IMR-90 (cell line): ENCODE measurements at regions not wholly inside any gene's neighbourhood (a gene's known extent, or its start where the extent isn't known, plus 50 kb on each side); places are given as distances from the start of the nearest gene placed in this dataset.

Source experiments
- ATAC-seq: fragments of 200-7000 bp; cut with Tn5 transposase; 2 replicates; pipeline ENCODE4 v1.9.1; 2020; ENCODE audit warnings: low read depth, mild to moderate bottlenecking, moderate library complexity
- BruUV-seq: library from RNA; stranded (reverse); fragments of 400-500 nt; replicated peaks from 2 replicates; lab custom pipeline; 2021; lab: Mats Ljungman, UMichigan
- CTCF ChIA-PET: fragments of 300-600 bp; formaldehyde crosslinking; extraction: SDS; loops from one replicate; lab custom pipeline; 2021; ENCODE audit warnings: antibody characterized with exemption; lab: Yijun Ruan, JAX
- POLR2A ChIA-PET: fragments of 300-600 bp; sonication (Branson Sonifier 250); formaldehyde crosslinking; loops from one replicate; lab custom pipeline; 2022; ENCODE audit warnings: antibody characterized with exemption; ENCODE audit not compliant: unreplicated experiment; lab: Charles Lee
- DNase-seq: peaks from one replicate; pipeline ENCODE4 v3.0.0; 2013
- H2AFZ ChIP-seq: replicated peaks from 2 replicates; pipeline ENCODE3; 2013; ENCODE audit warnings: low read length, mild to moderate bottlenecking; ENCODE audit not compliant: poor library complexity
- H2AK5ac ChIP-seq: 2 replicates; pipeline ENCODE4 v1.6.1; 2013; ENCODE audit warnings: low read depth, low read length, inconsistent platforms
- H2AK9ac ChIP-seq: replicated peaks from 2 replicates; pipeline ENCODE3; 2013; ENCODE audit warnings: mild to moderate bottlenecking, low read depth, low read length, moderate library complexity; ENCODE audit not compliant: poor library complexity
- H2BK120ac ChIP-seq: 2 replicates; pipeline ENCODE4 v1.6.1; 2013; ENCODE audit warnings: low read depth, low read length, inconsistent platforms
- H2BK15ac ChIP-seq: 3 replicates; pipeline ENCODE4 v1.6.1; 2013; ENCODE audit warnings: low read depth, low read length, inconsistent platforms
- H2BK20ac ChIP-seq: 2 replicates; pipeline ENCODE4 v1.6.1; 2013; ENCODE audit warnings: low read depth, mild to moderate bottlenecking, inconsistent platforms, low read length, moderate library complexity
- H2BK5ac ChIP-seq: 2 replicates; pipeline ENCODE4 v1.6.1; 2013; ENCODE audit warnings: mild to moderate bottlenecking, low read depth, low read length, inconsistent platforms; ENCODE audit not compliant: poor library complexity, severe bottlenecking
- H3K14ac ChIP-seq: replicated peaks from 2 replicates; pipeline ENCODE4 v1.6.1; 2013; ENCODE audit warnings: low read depth, low read length, inconsistent platforms
- H3K18ac ChIP-seq: 2 replicates; pipeline ENCODE4 v1.6.1; 2013; ENCODE audit warnings: low read depth, low read length, control low read depth
- H3K23ac ChIP-seq: 2 replicates; pipeline ENCODE4 v1.6.1; 2013; ENCODE audit warnings: low read depth, low read length, inconsistent platforms
- H3K27ac ChIP-seq: 2 replicates; pipeline ENCODE4 v1.5.1; 2013; ENCODE audit warnings: mild to moderate bottlenecking, control low read depth, low read length; ENCODE audit not compliant: insufficient read depth
- H3K27me3 ChIP-seq: 2 replicates; pipeline ENCODE4 v1.6.1; 2013; ENCODE audit warnings: low read length; ENCODE audit not compliant: control insufficient read depth, insufficient read depth
- H3K36me3 ChIP-seq: 2 replicates; pipeline ENCODE4 v1.6.1; 2013; ENCODE audit warnings: low read length, mixed read lengths; ENCODE audit not compliant: control insufficient read depth, insufficient read depth
- H3K4ac ChIP-seq: 2 replicates; pipeline ENCODE4 v1.6.1; 2013; ENCODE audit warnings: low read depth, low read length, inconsistent platforms
- H3K4me1 ChIP-seq: 2 replicates; pipeline ENCODE4 v1.6.1; 2013; ENCODE audit warnings: low read length, mixed read lengths; ENCODE audit not compliant: control insufficient read depth, insufficient read depth
- H3K4me2 ChIP-seq: 2 replicates; pipeline ENCODE4 v1.6.1; 2013; ENCODE audit warnings: low read depth, mild to moderate bottlenecking, control low read depth, low read length, moderate library complexity
- H3K4me3 ChIP-seq: 2 replicates; pipeline ENCODE4 v1.5.1; 2013; ENCODE audit warnings: low read depth, mild to moderate bottlenecking, control low read depth, low read length, moderate library complexity; ENCODE audit not compliant: insufficient read depth
- H3K56ac ChIP-seq: 2 replicates; pipeline ENCODE4 v1.6.1; 2013; ENCODE audit warnings: low read length, inconsistent platforms; ENCODE audit not compliant: insufficient read depth; ENCODE audit errors: extremely low read depth
- H3K79me1 ChIP-seq, 2 experiments: 2 replicates each; pipeline ENCODE4 v1.6.1; 2013; ENCODE audit warnings: low read length in 2 of 2, inconsistent platforms in 1 of 2, low read depth in 1 of 2
- H3K9ac ChIP-seq: 2 replicates; pipeline ENCODE4 v1.6.1; 2013; ENCODE audit warnings: low read depth, low read length, control low read depth
- H3K9me1 ChIP-seq: 2 replicates; pipeline ENCODE4 v1.6.1; 2013; ENCODE audit warnings: low read length, inconsistent platforms; ENCODE audit not compliant: insufficient read depth
- H3K9me3 ChIP-seq: 2 replicates; pipeline ENCODE4 v1.6.1; 2013; ENCODE audit warnings: low read length; ENCODE audit not compliant: control insufficient read depth, insufficient read depth
- H4K20me1 ChIP-seq: 2 replicates; pipeline ENCODE4 v1.6.1; 2013; ENCODE audit warnings: low read length, inconsistent platforms; ENCODE audit not compliant: insufficient read depth
- H4K5ac ChIP-seq: 2 replicates; pipeline ENCODE4 v1.6.1; 2013; ENCODE audit warnings: mild to moderate bottlenecking, low read depth, low read length, control low read depth
- H4K8ac ChIP-seq, 2 experiments: 2 replicates each; pipeline ENCODE4 v1.6.1; 2013; ENCODE audit warnings: low read depth in 2 of 2, low read length in 2 of 2, control low read depth in 1 of 2, inconsistent platforms in 1 of 2
- H4K91ac ChIP-seq: 2 replicates; pipeline ENCODE4 v1.6.1; 2013; ENCODE audit warnings: low read depth, low read length, inconsistent platforms; ENCODE audit not compliant: insufficient read depth
- BHLHE40 ChIP-seq: fragments of 150-350 bp; IDR thresholded peaks from 2 replicates; pipeline ENCODE4 v1.6.1; 2016; ENCODE audit warnings: mild to moderate bottlenecking, low read depth, low read length
- CEBPB ChIP-seq: IDR thresholded peaks from 2 replicates; pipeline ENCODE4 v1.6.1; 2012; ENCODE audit warnings: low read depth, low read length, improper control_type of control experiment
- CHD1 ChIP-seq: IDR thresholded peaks from 2 replicates; pipeline ENCODE4 v1.6.1; 2012; ENCODE audit warnings: low read depth, low read length, improper control_type of control experiment
- CTCF ChIP-seq: conservative IDR thresholded peaks from 2 replicates; pipeline ENCODE4 v1.5.1; 2012; ENCODE audit warnings: mild to moderate bottlenecking, low read depth, low read length, improper control_type of control experiment
- ELK1 ChIP-seq: fragments of 150-350 bp; IDR thresholded peaks from 2 replicates; pipeline ENCODE4 v1.6.1; 2016; ENCODE audit warnings: low read depth, mild to moderate bottlenecking, low read length, moderate library complexity, borderline replicate concordance
- FOS ChIP-seq: fragments of 150-350 bp; IDR thresholded peaks from 2 replicates; pipeline ENCODE4 v1.6.1; 2016; ENCODE audit warnings: low read depth, low read length
- MAFK ChIP-seq: IDR thresholded peaks from 2 replicates; pipeline ENCODE4 v1.6.1; 2012; ENCODE audit warnings: low read depth, low read length, improper control_type of control experiment
- MAZ ChIP-seq: IDR thresholded peaks from 2 replicates; pipeline ENCODE4 v1.6.1; 2012; ENCODE audit warnings: low read depth, mild to moderate bottlenecking, low read length, improper control_type of control experiment, moderate library complexity, borderline replicate concordance
- MXI1 ChIP-seq: IDR thresholded peaks from 2 replicates; pipeline ENCODE4 v1.6.1; 2012; ENCODE audit warnings: low read depth, mild to moderate bottlenecking, low read length, moderate library complexity, borderline replicate concordance
- NFE2L2 ChIP-seq: fragments of 150-350 bp; IDR thresholded peaks from 2 replicates; pipeline ENCODE4 v1.6.1; 2016; ENCODE audit warnings: low read depth, mild to moderate bottlenecking, low read length
- POLR2A ChIP-seq: IDR thresholded peaks from 2 replicates; pipeline ENCODE4 v1.6.1; 2012; ENCODE audit warnings: mild to moderate bottlenecking, low read depth, low read length
- RAD21 ChIP-seq: IDR thresholded peaks from 2 replicates; pipeline ENCODE4 v1.6.1; 2012; ENCODE audit warnings: low read length, improper control_type of control experiment
- RCOR1 ChIP-seq: IDR thresholded peaks from 2 replicates; pipeline ENCODE4 v1.6.1; 2012; ENCODE audit warnings: mild to moderate bottlenecking, low read length, improper control_type of control experiment; ENCODE audit not compliant: insufficient replicate concordance
- RFX5 ChIP-seq: IDR thresholded peaks from 2 replicates; pipeline ENCODE4 v1.8.0; 2012; ENCODE audit warnings: low read depth, mild to moderate bottlenecking, low read length, moderate library complexity
- SMC3 ChIP-seq: fragments of 150-350 bp; IDR thresholded peaks from 2 replicates; pipeline ENCODE4 v1.6.1; 2016; ENCODE audit warnings: low read depth, mild to moderate bottlenecking, antibody characterized with exemption, low read length, moderate library complexity
- WGBS, 2 experiments: methylation state at CpG; one replicate each; pipeline versions ENCODE4 v1.1.5 to v1.1.7; 2013; ENCODE audit warnings: missing lambda C conversion rate in 2 of 2; ENCODE audit not compliant: insufficient read length in 1 of 2; ENCODE audit errors: extremely low coverage in 2 of 2; 5-methylcytosine and 5-hydroxymethylcytosine counted together
- dilution Hi-C: fragments of 300-500 bp; cut with HindIII; formaldehyde crosslinking; loops from one replicate; pipeline ENCODE4 v1.14.3; 2018; ENCODE audit warnings: low sequenced_read_pairs; ENCODE audit not compliant: unreplicated experiment
- in situ Hi-C: fragments of 300-500 bp; cut with MboI; formaldehyde crosslinking; loops from 3 replicates; pipeline ENCODE4 v1.14.3; 2019; ENCODE audit warnings: low sequenced_read_pairs, inconsistent platforms, mixed read lengths
- intact Hi-C: fragments of 100-400 bp; cut with micrococcal nuclease; formaldehyde crosslinking; loops from 2 replicates; pipeline ENCODE4 v1.10.0; 2022
- TF ChIP-seq, protein P1 (sequence below): fragments of 150-350 bp; IDR thresholded peaks from 2 replicates; pipeline ENCODE4 v1.6.1; 2017; ENCODE audit warnings: mild to moderate bottlenecking, antibody characterized with exemption, low read length, low read depth

GRCh38 chr1:219265026-219265515 lies 91.4 kb downstream of the LYPLAL1 start:
- no peak overlapping the region for H3K27ac ChIP-seq
- no peak overlapping the region for H2AK9ac ChIP-seq
- H3K9me1 ChIP-seq, result no peaks in the 10 kb centered on the region
- no peak overlapping the region for H4K5ac ChIP-seq
- no peaks in the 10 kb centered on the region for H4K20me1 ChIP-seq
- no peak overlapping the region for H2BK20ac ChIP-seq
- peaks cover 3% of the 10 kb centered on the region; the same call in 1 of the 2 replicates for H3K9me3 ChIP-seq
- no peak overlapping the region for H3K23ac ChIP-seq
- intact Hi-C loops, result no loop called here
- no peak for ATAC-seq
- H2BK120ac ChIP-seq, result no peak overlapping the region
- dilution Hi-C loops, result no loop called here
- H3K56ac ChIP-seq, result no peak overlapping the region
- no peak overlapping the region for H2BK15ac ChIP-seq
- no peaks in the 10 kb centered on the region for H3K4me1 ChIP-seq
- H3K4me3 ChIP-seq, result no peak overlapping the region
- H3K79me1 ChIP-seq, result no peaks in the 10 kb centered on the region
- no peak overlapping the region for H3K18ac ChIP-seq
- no CpG with 5 or more reads among the region's 2 CpGs for WGBS, 2 experiments
- no peak overlapping the region for H2AK5ac ChIP-seq
- CTCF ChIA-PET, result no interaction called here
- in situ Hi-C loops, result no loop called here
- H3K4ac ChIP-seq, result no peak overlapping the region
- no peak overlapping the region for H3K4me2 ChIP-seq
- H3K9ac ChIP-seq, result no peak overlapping the region
- H3K14ac ChIP-seq, result no peak overlapping the region
- BruUV-seq, result no TSS peak
- POLR2A ChIA-PET, result no interaction called here
- no peak overlapping the region for H2AFZ ChIP-seq
- no peak overlapping the region for H4K8ac ChIP-seq
- no peak for DNase-seq
- H4K91ac ChIP-seq, result no peak overlapping the region
- TF ChIP-seq MAFK, result no peak
- no peak for TF ChIP-seq CHD1
- no peak for TF ChIP-seq MAZ
- TF ChIP-seq CEBPB, result no peak
- TF ChIP-seq, protein P1, sequence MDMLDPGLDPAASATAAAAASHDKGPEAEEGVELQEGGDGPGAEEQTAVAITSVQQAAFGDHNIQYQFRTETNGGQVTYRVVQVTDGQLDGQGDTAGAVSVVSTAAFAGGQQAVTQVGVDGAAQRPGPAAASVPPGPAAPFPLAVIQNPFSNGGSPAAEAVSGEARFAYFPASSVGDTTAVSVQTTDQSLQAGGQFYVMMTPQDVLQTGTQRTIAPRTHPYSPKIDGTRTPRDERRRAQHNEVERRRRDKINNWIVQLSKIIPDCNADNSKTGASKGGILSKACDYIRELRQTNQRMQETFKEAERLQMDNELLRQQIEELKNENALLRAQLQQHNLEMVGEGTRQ, result no peak
- TF ChIP-seq CTCF, result no peak
- TF ChIP-seq MXI1, result no peak
- TF ChIP-seq RCOR1, result no peak
- no peak for TF ChIP-seq ELK1
- TF ChIP-seq RFX5, result no peak
- TF ChIP-seq SMC3, result no peak
- TF ChIP-seq NFE2L2, result no peak
- TF ChIP-seq BHLHE40, result no peak
- no peak for TF ChIP-seq FOS
- no peak for TF ChIP-seq RAD21
- no peak for TF ChIP-seq POLR2A
- no peak overlapping the region for H2BK5ac ChIP-seq
- H3K27me3 ChIP-seq, result no peaks in the 10 kb centered on the region
- no peaks in the 10 kb centered on the region for H3K36me3 ChIP-seq
